ENCODE measurements at regions not wholly inside any gene's neighbourhood (a gene's known extent, or its start where the extent isn't known, plus 50 kb on each side); places are given as distances from the start of the nearest gene placed in this dataset.

GRCh38 chr5:29642601-29643000, 1550.9 kb upstream of the CDH6 start:
- in situ Hi-C loops (cut with MboI; ENCODE audit: low sequenced_read_pairs, unreplicated experiment), result no loop called here
- no peak for TF ChIP-seq CTCF (IDR thresholded peaks at IDR 0.05; ENCODE audit: borderline replicate concordance, control extremely low read depth, extremely low read depth, insufficient read depth, missing control alignments)
- no peak for DNase-seq (ENCODE audit: low spot score)

- in situ Hi-C loops (cut with MboI; ENCODE audit: low sequenced_read_pairs, unreplicated experiment), result no loop called here
- no peak for TF ChIP-seq CTCF (IDR thresholded peaks at IDR 0.05; ENCODE audit: borderline replicate concordance, control extremely low read depth, extremely low read depth, insufficient read depth, missing control alignments)
- no peak for DNase-seq (ENCODE audit: low spot score)
Observed at GRCh38 chr5:29614206-29614605, 1579.3 kb upstream of the CDH6 start.

GRCh38 chr5:29588236-29588635, 1605.2 kb upstream of the CDH6 start:
- in situ Hi-C loops (cut with MboI; ENCODE audit: low sequenced_read_pairs, unreplicated experiment), result no loop called here
- DNase-seq (ENCODE audit: low spot score), result no peak
- TF ChIP-seq CTCF (IDR thresholded peaks at IDR 0.05; ENCODE audit: borderline replicate concordance, control extremely low read depth, extremely low read depth, insufficient read depth, missing control alignments), result no peak

- TF ChIP-seq CTCF (IDR thresholded peaks at IDR 0.05; ENCODE audit: borderline replicate concordance, control extremely low read depth, extremely low read depth, insufficient read depth, missing control alignments), result no peak
- in situ Hi-C loops (cut with MboI; ENCODE audit: low sequenced_read_pairs, unreplicated experiment), result no loop called here
- no peak for DNase-seq (ENCODE audit: low spot score)
Observed at GRCh38 chr5:29587832-29588231, 1605.7 kb upstream of the CDH6 start.

- no peak for TF ChIP-seq CTCF (IDR thresholded peaks at IDR 0.05; ENCODE audit: borderline replicate concordance, control extremely low read depth, extremely low read depth, insufficient read depth, missing control alignments)
- DNase-seq (ENCODE audit: low spot score), result no peak
- in situ Hi-C loops (cut with MboI; ENCODE audit: low sequenced_read_pairs, unreplicated experiment), result no loop called here
Observed at GRCh38 chr5:29568028-29568427, 1625.5 kb upstream of the CDH6 start.

GRCh38 chr5:29561564-29561963, 1631.9 kb upstream of the CDH6 start:
- no peak for DNase-seq (ENCODE audit: low spot score)
- no peak for TF ChIP-seq CTCF (IDR thresholded peaks at IDR 0.05; ENCODE audit: borderline replicate concordance, control extremely low read depth, extremely low read depth, insufficient read depth, missing control alignments)
- in situ Hi-C loops (cut with MboI; ENCODE audit: low sequenced_read_pairs, unreplicated experiment), result no loop called here

- in situ Hi-C loops (cut with MboI; ENCODE audit: low sequenced_read_pairs, unreplicated experiment), result no loop called here
- DNase-seq (ENCODE audit: low spot score), result no peak
- no peak for TF ChIP-seq CTCF (IDR thresholded peaks at IDR 0.05; ENCODE audit: borderline replicate concordance, control extremely low read depth, extremely low read depth, insufficient read depth, missing control alignments)
Observed at GRCh38 chr5:29550523-29550922, 1643.0 kb upstream of the CDH6 start.

Measured in GM13976 (cell line).